ENCODE measurements at regions not wholly inside any gene's neighbourhood (a gene's known extent, or its start where the extent isn't known, plus 50 kb on each side); places are given as distances from the start of the nearest gene placed in this dataset.

DNA sequence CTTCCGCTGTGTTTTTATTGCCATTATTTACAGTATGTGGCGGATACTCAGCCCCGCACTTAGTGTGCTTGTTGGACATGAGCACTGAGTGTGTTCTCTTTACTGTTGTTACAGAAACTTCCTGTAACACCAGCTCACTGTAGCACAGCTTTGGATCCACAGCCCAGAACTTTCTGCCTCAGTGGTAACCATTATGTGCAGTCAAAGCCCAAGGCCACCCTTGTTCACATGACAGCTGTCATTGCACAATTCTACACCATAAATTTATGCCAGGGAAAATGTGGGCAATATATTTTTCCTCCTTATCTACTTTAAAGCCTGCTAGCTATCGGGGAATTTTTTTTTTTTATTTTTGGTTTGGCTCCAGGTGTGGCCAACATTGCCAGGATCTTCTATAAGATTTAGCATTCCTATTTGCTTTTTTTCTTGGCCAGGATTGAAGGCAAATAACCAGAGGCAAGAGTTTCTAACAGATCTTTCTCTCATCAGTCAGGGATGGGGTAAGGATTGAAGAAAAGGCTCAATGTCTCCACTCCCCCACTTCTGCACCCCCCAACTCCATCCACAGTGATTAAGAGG is 176.0 kb upstream of the PELI2 start:
- no peak for DNase-seq (ENCODE audit: low spot score)

DNA sequence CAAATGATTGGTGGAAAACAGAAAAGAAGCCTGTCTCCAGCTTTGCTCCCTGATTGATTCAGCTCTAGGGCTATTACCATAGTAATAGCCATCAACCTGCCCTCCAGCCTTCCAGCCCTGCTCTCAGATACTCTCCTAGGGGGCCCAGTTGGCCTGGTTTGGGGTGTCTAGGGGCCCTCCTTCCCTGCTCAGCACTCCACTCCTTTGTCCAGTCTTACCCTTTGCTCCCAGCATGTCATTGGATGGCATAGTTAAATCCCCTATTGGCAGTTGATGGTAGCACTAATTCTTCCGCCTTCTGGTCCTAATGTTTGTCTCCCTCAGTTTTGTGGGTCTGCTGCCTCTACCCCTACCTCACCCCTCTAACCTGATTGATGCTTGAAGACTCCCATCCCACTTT is 175.4 kb upstream of the PELI2 start:
- DNase-seq (ENCODE audit: low spot score) = no peak

DNA sequence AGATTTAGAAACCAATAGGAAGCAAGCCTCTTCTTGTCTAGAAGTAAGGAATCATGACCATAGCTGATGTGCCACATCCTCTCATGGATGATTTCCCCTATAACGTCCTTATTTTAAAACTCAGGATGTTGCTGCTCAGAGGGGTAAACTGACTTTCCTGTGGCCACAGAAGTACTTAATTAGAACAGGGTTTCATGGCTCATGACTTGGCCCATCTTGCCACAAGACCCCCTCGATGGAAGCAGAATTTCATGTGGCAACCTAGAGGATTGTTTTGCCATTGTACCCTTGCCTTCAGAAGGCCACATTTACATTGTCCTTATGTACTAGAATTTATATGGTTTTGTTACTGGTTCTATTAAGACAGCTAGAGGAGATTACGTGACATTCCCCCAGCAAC is 173.5 kb upstream of the PELI2 start:
- DNase-seq (ENCODE audit: low spot score) = no peak

DNA sequence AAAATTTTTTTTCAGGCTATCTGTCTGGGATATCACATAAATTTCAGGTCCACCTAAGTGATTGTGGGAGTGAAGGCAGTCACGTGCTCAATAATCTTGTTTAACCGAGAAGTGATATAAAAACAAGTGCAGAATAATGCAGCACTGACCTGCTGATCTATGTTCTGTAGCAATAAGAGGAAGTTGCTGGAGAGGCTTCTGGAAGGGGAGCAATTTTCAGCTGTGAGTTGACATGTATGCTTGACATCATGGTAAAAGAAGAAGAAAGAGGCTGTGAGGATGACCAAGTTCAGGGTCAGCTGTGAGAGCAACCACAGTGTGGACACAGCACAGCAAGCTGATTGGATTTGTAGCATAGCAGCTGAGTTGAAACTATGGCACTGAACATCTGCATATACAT is 172.0 kb upstream of the PELI2 start:
- DNase-seq (ENCODE audit: low spot score) = no peak

DNA sequence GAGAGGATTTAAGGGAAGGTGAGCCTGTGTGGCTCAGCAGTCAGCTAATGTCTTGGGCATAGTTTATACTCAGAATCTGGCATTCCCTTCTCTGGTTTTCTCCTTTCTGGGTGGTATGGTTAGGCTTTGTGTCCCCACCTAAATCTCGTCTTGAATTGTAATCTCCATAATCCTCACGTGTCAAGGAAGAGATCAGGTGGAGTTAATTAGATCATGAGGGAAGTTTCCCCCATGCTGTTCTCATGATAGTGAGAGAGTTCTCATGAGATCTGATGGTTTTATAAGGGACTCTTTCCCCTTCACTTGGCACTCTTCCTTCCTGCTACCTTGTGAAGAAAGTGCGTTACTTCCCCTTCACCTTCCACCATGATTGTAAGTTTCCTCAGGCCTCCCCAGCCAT is 169.8 kb upstream of the PELI2 start:
- no peak for DNase-seq (ENCODE audit: low spot score)

DNA sequence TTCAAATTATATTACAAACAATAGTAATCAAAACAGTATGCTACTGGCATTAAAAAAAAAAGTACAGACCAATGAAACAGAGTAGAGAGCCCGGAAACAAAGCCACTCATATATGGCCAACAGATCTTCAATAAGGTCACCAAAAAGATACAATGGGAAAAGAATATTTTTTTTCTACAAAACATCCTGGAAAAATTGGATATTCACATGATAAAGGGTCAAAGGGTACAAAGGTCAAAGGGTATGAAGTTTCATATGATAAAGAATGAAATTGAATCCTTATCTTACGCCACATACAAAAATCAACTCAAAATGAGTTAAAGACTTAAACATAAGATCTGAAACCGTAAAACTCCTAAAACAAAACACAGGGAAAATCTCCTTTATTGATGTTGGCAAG is 168.5 kb upstream of the PELI2 start:
- DNase-seq (ENCODE audit: low spot score) = no peak

DNA sequence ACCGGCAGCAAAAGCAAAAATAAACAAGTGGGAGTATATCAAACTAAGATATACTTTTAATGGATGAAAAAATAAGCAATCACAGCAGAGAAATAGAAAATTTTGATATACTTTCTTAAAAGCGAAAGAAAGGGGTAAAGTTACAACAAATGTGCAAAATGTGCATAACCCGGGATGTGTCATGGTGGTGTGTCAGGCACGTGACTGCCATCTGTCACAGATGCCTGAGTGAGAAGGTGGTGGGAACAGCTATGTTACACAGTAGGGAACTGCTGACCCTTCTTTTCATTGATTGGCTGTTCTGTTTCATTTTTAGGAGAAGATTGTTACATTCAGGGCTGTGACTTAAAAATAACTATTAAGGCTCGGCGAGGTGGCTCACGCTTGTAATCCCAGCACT is 168.1 kb upstream of the PELI2 start:
- DNase-seq (ENCODE audit: low spot score) = no peak

DNA sequence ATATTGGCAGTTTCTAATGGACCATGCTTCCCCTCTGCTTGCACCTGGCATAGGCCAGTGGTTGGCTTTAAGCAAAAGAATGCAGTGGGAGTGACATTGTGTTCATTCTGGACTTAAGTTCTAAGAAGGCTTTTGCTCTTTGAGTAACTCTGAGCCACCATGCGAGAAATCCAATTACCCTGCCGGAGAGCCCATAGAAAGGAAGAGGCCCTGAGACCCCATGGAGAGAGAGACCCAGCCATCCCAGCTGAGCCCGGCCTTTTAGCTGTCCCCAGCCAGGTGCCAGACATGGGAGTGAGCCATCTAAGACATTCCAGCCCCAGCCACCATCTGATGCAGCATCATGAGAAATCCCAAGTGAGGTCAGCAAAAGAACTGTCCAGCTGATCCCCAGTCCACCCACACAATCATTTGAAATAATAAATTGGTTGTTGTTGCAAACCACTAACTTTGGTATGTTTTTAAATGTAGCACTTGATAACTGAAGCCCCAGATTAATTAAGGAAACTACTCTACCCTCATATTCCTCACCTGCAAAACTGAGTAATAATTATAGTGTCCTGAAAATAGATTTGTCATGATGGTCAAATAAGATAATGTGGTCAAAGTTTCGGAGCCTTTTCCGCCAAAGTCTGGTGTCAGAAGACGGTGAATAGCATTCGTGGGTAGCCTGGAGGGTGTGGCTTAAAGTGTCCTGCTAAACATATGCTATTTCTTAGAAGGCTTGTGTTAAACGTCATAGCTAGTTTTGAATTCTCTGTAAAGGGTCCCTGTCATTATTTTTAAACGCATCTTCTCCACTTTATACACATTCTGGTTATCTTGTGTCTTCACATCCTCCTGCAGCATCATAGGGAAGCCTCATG is 166.6 kb upstream of the PELI2 start:
- no peak for DNase-seq (ENCODE audit: low spot score)

DNA sequence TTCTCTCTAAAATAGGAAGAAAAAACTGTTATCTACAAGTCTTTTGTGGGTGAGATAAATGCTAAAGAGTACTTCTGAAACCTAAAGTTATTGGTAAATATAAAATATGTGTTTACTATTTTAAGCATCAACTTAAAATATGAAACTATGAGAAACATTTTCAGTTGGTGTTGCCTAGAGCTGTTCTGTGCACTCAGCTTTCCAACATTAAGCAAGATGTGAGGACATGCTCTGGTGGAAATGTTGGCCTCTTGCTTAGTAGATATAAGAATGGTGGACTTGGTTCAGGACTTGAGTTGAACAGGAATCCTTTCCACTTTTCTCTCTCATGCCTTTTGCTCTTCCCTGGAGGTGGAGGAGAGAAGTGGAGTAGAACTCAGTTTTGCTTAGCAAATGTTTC is 164.1 kb upstream of the PELI2 start:
- no peak for DNase-seq (ENCODE audit: low spot score)

DNA sequence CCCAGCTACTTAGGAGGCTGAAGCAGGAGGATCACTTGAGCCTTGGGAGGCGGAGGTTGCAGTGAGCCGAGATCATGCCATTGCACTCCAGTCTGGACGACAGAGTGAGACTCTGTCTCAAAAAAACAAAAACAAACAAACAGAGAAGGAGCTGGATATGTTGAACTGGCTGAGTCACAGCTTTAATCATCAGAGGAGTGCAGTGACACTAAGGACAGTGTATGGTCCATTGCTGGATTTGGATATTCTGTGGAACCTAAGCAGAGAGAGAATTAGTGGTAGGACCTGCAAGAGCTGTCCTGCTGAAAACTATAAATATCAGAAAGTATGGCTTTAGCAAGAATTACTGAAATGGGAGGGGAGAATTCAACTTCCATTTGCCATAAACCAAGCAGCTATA is 163.0 kb upstream of the PELI2 start:
- DNase-seq (ENCODE audit: low spot score) = no peak

DNA sequence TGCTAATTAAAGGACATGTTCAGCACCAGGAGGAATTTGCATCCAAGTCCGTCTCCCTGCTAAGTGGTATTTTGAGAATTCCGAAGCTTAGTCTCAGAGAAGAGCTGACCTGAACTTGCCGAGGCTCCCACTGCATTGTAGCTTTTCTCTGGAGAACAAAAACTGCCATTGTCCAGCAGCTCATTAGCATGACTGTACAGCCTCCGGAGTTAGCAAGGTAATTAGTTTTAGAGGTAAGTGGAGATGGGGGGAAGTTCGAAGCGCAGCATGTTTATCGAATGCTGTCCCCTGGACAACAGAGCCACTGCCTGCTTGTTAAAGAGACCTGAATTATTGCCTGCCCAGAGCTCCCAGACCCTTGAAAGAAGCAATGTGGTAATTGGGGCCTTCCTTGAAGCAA is 160.3 kb upstream of the PELI2 start:
- peak; percentile 36 for DNase-seq (ENCODE audit: low spot score)

DNA sequence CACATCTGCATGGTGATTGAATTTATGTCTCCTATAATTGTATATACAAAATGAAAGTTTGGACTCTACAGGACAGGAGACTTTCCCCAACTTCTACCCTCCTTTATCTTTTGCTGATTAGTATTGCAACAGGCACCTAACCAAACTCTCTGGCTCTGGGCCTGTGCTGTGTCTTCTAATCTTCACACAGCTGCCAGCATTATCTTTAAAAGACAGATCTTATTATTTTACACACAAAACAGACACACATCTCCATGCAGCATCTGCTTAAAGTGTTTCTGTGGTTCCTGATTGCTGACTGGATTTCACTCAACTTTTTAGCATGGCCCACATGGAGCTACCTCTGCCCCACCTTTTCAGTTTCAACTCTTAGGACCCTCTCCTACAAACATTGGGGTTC is 154.9 kb upstream of the PELI2 start:
- DNase-seq (ENCODE audit: low spot score) = no peak

DNA sequence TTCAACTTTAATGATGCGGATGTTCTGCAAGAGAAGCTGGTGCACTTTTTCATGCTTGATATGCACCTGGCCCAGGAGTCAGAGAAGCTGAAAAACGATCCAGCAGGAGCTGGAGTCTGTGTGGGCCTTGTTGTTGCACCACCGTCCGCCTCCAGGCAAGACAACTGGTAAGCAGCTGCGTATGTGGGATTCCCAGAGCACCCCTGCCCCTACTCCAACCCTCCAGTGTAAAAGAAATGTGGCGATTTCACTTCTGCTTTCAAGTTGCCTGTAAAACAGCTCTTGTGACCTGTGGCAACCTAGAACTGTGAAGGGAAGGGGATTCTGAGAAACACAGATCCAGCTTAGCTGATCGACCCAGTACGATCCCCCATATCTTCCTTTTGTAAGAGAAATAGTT is 154.1 kb upstream of the PELI2 start:
- DNase-seq (ENCODE audit: low spot score) = no peak

DNA sequence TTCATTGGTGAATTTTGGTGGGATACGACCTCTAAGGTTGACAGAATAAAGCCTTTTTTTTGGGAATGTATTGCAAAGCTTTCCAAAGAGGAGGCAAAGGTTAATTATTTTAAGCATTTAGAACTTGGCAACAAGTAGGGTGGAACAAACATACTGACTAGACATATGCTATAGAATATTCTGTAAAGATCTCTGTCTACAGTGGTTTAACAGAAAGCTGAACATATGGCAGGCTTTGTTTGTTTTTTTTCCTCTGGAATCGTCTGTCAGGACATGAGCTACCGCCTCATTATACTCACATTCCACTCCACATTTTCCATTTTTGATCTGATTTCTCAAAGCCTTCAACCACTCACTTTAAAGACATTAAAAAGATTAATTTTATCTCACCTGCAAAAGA is 153.4 kb upstream of the PELI2 start:
- DNase-seq (ENCODE audit: low spot score) = no peak

DNA sequence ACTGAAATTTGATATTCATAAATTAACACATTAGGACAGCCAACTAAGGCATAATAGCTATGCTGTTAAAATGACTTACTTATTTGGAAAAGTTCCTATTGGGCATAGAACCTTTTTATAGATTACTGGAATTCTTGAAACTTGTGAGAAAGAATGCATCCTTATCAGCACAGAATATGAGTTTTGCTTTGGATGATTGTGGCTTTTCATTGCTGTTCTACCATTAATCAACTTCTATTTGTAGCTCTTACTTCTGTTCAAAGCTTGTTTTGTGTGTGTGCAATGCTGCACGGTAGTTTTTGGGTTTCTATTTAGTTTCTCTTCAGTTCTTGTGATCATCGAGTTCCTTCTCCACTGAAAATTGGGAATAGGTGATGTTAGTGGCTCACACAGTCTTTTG is 152.4 kb upstream of the PELI2 start:
- no peak for DNase-seq (ENCODE audit: low spot score)

DNA sequence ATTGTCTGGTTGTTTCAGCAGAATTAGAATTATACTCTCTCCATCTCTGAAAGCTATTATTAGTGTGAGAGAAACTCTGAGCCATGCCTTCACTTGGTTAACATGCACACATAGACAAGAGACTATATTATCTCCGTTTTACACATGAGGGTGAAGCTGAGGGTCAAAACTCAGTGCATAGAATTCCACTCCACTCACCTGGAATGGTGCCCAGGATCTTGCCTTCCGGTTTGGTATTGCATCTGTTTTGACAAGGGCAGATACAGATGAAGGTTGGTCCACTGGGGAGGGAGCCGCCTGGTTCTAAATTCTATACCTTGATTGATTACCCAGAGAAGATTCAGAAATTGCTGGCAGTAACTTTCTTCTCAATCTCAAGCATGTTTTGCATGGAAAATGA is 149.5 kb upstream of the PELI2 start:
- DNase-seq (ENCODE audit: low spot score) = no peak

DNA sequence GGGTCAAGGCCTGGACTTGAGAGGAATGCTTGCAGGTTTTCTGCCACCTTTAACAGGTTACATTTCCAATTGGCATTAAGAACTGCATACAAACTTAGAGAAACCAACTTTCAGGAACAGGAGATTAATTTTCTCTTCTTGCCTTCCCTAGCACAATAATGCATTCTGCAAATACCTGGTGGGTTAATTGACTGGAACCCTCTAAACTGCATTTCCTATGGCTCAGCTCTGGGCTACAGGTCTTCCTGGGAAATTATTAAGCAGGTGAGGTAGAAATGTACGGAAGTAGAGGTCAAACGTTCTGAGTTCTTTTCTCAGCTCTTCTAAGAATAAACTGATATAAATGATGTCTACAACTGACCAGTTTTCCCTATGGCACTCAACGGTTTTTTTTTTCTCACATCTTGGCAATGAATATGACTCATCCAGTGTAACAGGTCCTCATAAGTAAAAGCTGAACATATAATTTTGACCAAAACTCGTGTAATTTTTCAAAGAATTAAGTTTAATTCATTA is 144.9 kb upstream of the PELI2 start:
- DNase-seq (ENCODE audit: low spot score) = no peak

DNA sequence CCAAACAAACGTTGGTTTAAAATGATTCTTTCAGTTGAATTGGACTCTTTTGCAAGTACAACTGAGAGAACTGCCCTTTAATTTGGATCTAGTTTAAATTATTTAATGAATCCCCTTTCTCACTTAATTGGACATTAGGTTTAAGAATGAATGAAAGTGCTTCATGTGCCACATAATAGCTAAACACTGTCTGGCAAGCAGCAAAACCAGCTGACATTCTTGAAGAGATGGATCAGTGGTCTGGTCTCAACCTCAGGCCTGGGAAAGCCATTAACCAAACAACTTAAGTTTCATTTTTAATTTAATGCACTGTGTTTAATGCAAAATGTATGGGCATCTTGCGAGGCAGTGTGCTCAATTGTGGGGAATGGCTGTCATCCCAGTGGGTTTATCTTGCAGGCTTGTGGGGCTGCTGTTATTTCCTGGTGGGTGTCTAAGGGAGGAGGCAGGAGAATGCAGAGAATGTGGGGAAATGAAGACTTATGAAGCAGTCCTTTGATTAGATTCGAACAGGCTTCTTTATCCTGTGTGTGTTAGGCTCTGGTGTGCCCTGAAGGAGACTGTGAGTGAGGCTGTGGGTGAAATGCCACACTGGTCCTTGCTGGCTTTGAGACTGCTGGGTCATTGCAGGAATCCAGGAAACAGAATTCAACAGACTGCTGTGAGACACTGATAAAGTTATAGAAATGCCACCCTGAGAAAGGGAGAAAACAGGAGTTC is 144.1 kb upstream of the PELI2 start:
- DNase-seq (ENCODE audit: low spot score) = no peak

DNA sequence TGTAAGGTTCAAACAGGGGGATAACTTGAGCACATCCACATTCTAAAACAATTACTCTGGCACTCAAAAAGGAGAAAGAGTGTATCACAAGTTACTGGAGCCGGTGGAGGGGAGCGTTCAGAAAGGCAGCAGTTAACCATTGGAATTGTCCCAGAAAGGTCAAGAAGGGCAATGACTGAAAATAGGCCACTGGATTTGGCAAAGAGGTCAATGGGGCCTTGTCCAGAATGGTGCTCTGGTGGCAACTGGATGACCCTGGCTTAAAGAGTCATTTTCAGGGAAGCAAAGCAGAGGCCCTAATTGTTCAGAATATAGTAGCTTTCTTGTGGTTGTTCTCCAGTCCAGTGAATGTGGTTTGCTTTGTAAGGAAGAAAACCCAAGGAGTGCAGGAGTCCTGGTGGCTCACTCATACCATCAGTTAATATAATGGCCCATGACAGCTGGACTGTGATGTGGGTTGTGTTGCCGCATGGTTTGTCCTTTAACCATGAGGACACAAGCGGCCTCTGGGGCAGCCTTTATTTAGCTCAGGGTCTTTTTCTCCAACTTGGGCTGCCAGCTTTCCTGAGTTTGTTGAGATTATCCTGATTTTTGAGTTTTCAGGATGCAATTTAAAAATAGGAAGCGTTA is 142.8 kb upstream of the PELI2 start:
- DNase-seq (ENCODE audit: low spot score) = no peak

DNA sequence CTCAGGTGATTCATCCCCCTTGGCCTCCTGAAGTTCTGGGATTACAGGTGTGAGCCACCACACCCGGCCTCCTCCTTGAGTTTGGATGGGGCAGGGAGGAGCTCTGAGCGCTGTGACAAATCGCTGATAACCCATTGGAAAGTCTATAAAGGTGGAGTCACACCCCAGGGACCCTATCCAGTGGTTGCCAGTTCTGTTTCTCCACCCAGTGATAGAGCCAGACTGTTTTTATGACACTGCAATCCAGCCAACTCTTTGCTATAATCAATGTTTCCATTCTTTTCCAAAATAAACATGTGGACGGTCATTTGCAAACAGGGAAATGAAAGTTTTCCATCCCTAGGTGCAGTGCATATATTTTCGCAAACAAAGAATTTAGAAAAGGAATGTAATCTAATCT is 142.0 kb upstream of the PELI2 start:
- DNase-seq (ENCODE audit: low spot score) = no peak

DNA sequence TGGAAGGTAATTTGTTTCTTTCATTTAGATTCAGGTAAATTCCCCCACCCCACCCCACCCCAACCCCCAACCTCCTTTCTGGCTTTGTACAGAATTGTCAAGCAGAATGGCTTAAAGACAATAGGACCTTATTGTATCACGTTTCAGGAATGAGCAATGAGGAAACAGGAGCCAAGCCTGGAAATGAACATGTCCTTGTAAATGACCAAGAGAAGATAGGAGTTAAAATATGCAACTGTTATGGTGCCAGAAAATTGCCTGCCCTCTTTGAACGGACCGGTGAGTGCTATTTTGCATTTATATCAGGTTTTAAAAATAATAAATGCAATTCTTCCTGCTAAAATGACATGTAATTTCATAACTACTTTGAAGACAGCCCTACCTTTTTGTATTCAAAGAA is 141.6 kb upstream of the PELI2 start:
- DNase-seq (ENCODE audit: low spot score) = no peak

DNA sequence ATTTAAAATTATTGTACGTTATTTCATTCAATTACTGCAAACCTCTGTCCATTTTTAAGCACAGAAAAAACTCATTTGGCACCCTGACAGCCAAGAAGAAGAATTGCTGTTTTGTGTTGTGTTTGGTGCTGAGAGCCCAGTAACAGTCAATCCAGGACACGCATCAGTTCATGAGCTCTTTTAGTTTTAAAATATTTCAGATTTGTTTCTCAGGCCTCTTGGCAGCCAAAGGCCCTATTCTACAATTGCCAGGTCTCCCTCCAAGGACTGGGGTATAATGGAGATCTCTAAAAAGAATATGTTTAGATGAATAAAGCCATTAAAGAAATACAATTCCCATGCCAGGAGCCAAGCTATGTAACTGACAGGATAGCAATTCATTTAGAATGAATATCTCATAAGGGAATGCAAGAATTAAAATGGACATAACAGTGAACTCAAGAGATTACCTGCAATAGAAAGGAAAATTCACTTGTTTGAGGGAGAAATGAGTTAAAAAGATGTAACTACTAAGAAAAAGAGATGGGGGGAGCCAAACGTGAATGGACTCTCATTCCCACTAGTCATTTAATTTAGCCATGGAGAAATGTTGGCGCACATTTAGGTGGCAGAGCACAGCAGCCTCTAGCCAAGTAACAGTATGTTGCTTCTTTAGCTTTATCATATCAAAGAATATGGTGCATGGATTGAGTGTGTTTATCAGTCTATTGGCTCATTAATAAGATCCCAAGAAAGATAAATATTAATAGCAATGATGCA is 140.6 kb upstream of the PELI2 start:
- peak; percentile 74 for DNase-seq (ENCODE audit: low spot score)
